Activated B cell treated with CpG ODN at 0.5 μM for 24 hours (primary cell): ENCODE measurements at regions not wholly inside any gene's neighbourhood (a gene's known extent, or its start where the extent isn't known, plus 50 kb on each side); places are given as distances from the start of the nearest gene placed in this dataset.
"Not testable (repeated sequence)": the region's sequence is repeated elsewhere in the genome, so short reads cannot be mapped to it uniquely, and the experiment has no call there.

Experiments used
- ATAC-seq: fragments of 200-7000 bp; cut with Tn5 transposase; one replicate; pipeline ENCODE4 v1.10.0; 2021; ENCODE audit warnings: low read depth, mild to moderate bottlenecking, moderate library complexity
- CTCF ChIA-PET: fragments of 350-600 bp; sonication (Branson Sonifier 250); formaldehyde crosslinking; loops from one replicate; lab custom pipeline; 2021; ENCODE audit warnings: antibody characterized with exemption; lab: Charles Lee
- POLR2A ChIA-PET: fragments of 350-600 bp; sonication (Branson Sonifier 250); formaldehyde crosslinking; loops from one replicate; lab custom pipeline; 2021; ENCODE audit warnings: antibody characterized with exemption; lab: Charles Lee
- DNase-seq: peaks from one replicate; pipeline ENCODE4 v3.0.0; 2022
- H3K27ac Mint-ChIP-seq: one replicate; pipeline ENCODE4 v1.8.0; 2020; ENCODE audit warnings: mixed read lengths
- H3K27me3 Mint-ChIP-seq: one replicate; pipeline ENCODE4 v1.8.0; 2021; ENCODE audit warnings: mixed read lengths
- H3K36me3 Mint-ChIP-seq: one replicate; pipeline ENCODE4 v1.8.0; 2021; ENCODE audit warnings: low read depth, mixed read lengths
- H3K4me1 Mint-ChIP-seq: one replicate; pipeline ENCODE4 v1.8.0; 2021; ENCODE audit warnings: mixed read lengths
- H3K4me3 Mint-ChIP-seq: one replicate; pipeline ENCODE4 v1.8.0; 2020; ENCODE audit warnings: mild to moderate bottlenecking, mixed read lengths
- H3K9me3 Mint-ChIP-seq: one replicate; pipeline ENCODE4 v1.8.0; 2020; ENCODE audit warnings: mixed read lengths
- CTCF ChIP-seq: fragments of 200-600 bp; IDR thresholded peaks from one replicate; pipeline ENCODE4 v1.8.0; 2022; ENCODE audit warnings: antibody characterized with exemption, mild to moderate bottlenecking
- intact Hi-C: fragments of 100-400 bp; cut with micrococcal nuclease; formaldehyde crosslinking; loops from one replicate; pipeline ENCODE4 v1.15.1; 2024

GRCh38 chr5:32534041-32534440 is 51.3 kb upstream of the SUB1 start:
- no peak overlapping the region for H3K4me3 Mint-ChIP-seq
- ChIA-PET CTCF (interaction anchor here (1.1 to 1.3 kb wide), 2 partner anchors 45 to 56 kb away, joined by 3 to 4 read pairs; no protein-coding TSS in a partner anchor), POLR2A (interaction anchor here (1.0 kb wide), 1 partner anchor 56 kb away, joined by 6 read pairs; no protein-coding TSS in a partner anchor)
- peaks cover 64% of the 10 kb centered on the region for H3K4me1 Mint-ChIP-seq
- H3K9me3 Mint-ChIP-seq = no peaks in the 10 kb centered on the region
- no peak for TF ChIP-seq CTCF
- intact Hi-C loops = loop anchor here (5.0 kb wide), 1 partner anchor 87 kb away; no protein-coding TSS in a partner anchor
- ATAC-seq (no peak), DNase-seq (no peak)
- H3K27me3 Mint-ChIP-seq = no peaks in the 10 kb centered on the region
- H3K27ac Mint-ChIP-seq = no peak overlapping the region
- no peaks in the 10 kb centered on the region for H3K36me3 Mint-ChIP-seq

GRCh38 chr5:32531885-32532520 is 53.4 kb upstream of the SUB1 start:
- Mint-ChIP-seq H3K4me1 (peaks cover 43% of the 10 kb centered on the region), H3K9me3 (no peaks in the 10 kb centered on the region), H3K36me3 (no peaks in the 10 kb centered on the region), H3K27me3 (no peaks in the 10 kb centered on the region), H3K4me3 (peak overlapping the region; percentile 80), H3K27ac (peak overlapping the region; percentile 77)
- DNase-seq = no peak
- POLR2A ChIA-PET = interaction anchor here (1.0 to 2.3 kb wide), 7 partner anchors 11 to 58 kb away, joined by 3 to 44 read pairs (median 6); partner anchors contain the start of gene SUB1
- no peak for TF ChIP-seq CTCF
- intact Hi-C loops = loop anchor here (1.0 to 5.0 kb wide), 2 partner anchors 53 to 85 kb away; partner anchors contain the start of gene SUB1
- CTCF ChIA-PET = interaction anchor here (1.0 to 1.6 kb wide), 2 partner anchors 56 to 58 kb away, joined by 3 to 22 read pairs; no protein-coding TSS in a partner anchor
- ATAC-seq = peak; percentile 73

GRCh38 chr5:32527321-32527720 is 58.0 kb upstream of the SUB1 start:
- CTCF ChIA-PET, DNase-seq, H3K9me3 Mint-ChIP-seq, H3K27me3 Mint-ChIP-seq, H3K4me3 Mint-ChIP-seq, intact Hi-C loops, H3K36me3 Mint-ChIP-seq, H3K27ac Mint-ChIP-seq, ATAC-seq: not testable (repeated sequence)
- POLR2A ChIA-PET = interaction anchor here (0.5 kb wide), 1 partner anchor 241 kb away, joined by 4 read pairs; no protein-coding TSS in a partner anchor
- H3K4me1 Mint-ChIP-seq = peaks cover 19% of the 10 kb centered on the region

GRCh38 chr5:32526810-32527209 is 58.5 kb upstream of the SUB1 start:
- ChIA-PET POLR2A (no interaction called here), CTCF (no interaction called here)
- ATAC-seq = no peak
- intact Hi-C loops = no loop called here
- H3K36me3 Mint-ChIP-seq = no peaks in the 10 kb centered on the region
- no peaks in the 10 kb centered on the region for H3K9me3 Mint-ChIP-seq
- DNase-seq = no peak
- peaks cover 14% of the 10 kb centered on the region for H3K4me1 Mint-ChIP-seq
- TF ChIP-seq CTCF = no peak
- H3K4me3 Mint-ChIP-seq = no peak overlapping the region
- H3K27me3 Mint-ChIP-seq = no peaks in the 10 kb centered on the region
- no peak overlapping the region for H3K27ac Mint-ChIP-seq

- CTCF ChIA-PET = interaction anchor here (2.4 kb wide), 1 partner anchor 66 kb away, joined by 9 read pairs; no protein-coding TSS in a partner anchor
- H3K27me3 Mint-ChIP-seq = peaks cover 4% of the 10 kb centered on the region
- H3K27ac Mint-ChIP-seq = no peak overlapping the region
Observed at GRCh38 chr5:32523625-32524024, 61.7 kb upstream of the SUB1 start.

More at GRCh38 chr5:32523625-32524024, 61.7 kb upstream of the SUB1 start:
- Mint-ChIP-seq H3K4me1 (no peaks in the 10 kb centered on the region), H3K36me3 (no peaks in the 10 kb centered on the region), H3K4me3 (no peak overlapping the region), H3K9me3 (no peaks in the 10 kb centered on the region)
- intact Hi-C loops = no loop called here
- TF ChIP-seq CTCF = no peak
- POLR2A ChIA-PET = no interaction called here
- DNase-seq (no peak), ATAC-seq (no peak)
